Neural cell (in vitro differentiated cells): ENCODE measurements at regions not wholly inside any gene's neighbourhood (a gene's known extent, or its start where the extent isn't known, plus 50 kb on each side); places are given as distances from the start of the nearest gene placed in this dataset.
"Not testable (repeated sequence)": the region's sequence is repeated elsewhere in the genome, so short reads cannot be mapped to it uniquely, and the experiment has no call there.

ENCODE experiments used
- H2AFZ ChIP-seq: fragments of 200-600, 300-800 bp; sonication (generic), shearing (Covaris generic); 2 replicates; pipeline ENCODE4 v1.6.0; 2014; ENCODE audit warnings: low read depth, mild to moderate bottlenecking, antibody characterized with exemption, low read length, moderate library complexity
- H3F3A ChIP-seq: fragments of 200-600 bp; shearing (Covaris generic); 2 replicates; pipeline ENCODE4 v1.6.1; 2016; ENCODE audit warnings: mild to moderate bottlenecking, moderate library complexity, mixed read lengths, antibody characterized with exemption, low read length; ENCODE audit not compliant: insufficient read depth, poor library complexity, severe bottlenecking
- H3K27ac ChIP-seq: fragments of 200-600, 300-800 bp; sonication (generic), shearing (Covaris generic); 2 replicates; pipeline ENCODE4 v1.5.1; 2014; ENCODE audit warnings: mild to moderate bottlenecking, low read length, moderate library complexity
- H3K27me3 ChIP-seq: fragments of 300-800, 200-600 bp; sonication (generic), shearing (Covaris generic); 2 replicates; pipeline ENCODE4 v1.6.0; 2014; ENCODE audit warnings: mild to moderate bottlenecking, low read depth, low read length, moderate library complexity; ENCODE audit not compliant: insufficient read depth
- H3K36me3 ChIP-seq: fragments of 300-800, 200-600 bp; sonication (generic), shearing (Covaris generic); 2 replicates; pipeline ENCODE4 v1.5.1; 2014; ENCODE audit warnings: mild to moderate bottlenecking, antibody characterized with exemption, low read length, moderate library complexity; ENCODE audit not compliant: insufficient read depth
- H3K4me2 ChIP-seq: fragments of 300-800, 200-600 bp; sonication (generic), shearing (Covaris generic); 2 replicates; pipeline ENCODE4 v1.6.0; 2014; ENCODE audit warnings: mild to moderate bottlenecking, low read length
- H3K4me3 ChIP-seq: fragments of 300-800, 200-600 bp; sonication (generic), shearing (Covaris generic); 2 replicates; pipeline ENCODE4 v1.5.1; 2014; ENCODE audit warnings: mild to moderate bottlenecking, low read length, moderate library complexity
- H3K79me2 ChIP-seq: fragments of 200-600 bp; shearing (Covaris generic); replicated peaks from 2 replicates; pipeline ENCODE4 v1.6.0; 2014; ENCODE audit warnings: mild to moderate bottlenecking, low read length, moderate library complexity; ENCODE audit not compliant: insufficient read depth
- H3K9ac ChIP-seq: fragments of 300-800, 200-600 bp; sonication (generic), shearing (Covaris generic); 2 replicates; pipeline ENCODE4 v1.6.1; 2016; ENCODE audit warnings: mild to moderate bottlenecking, low read length, mixed read lengths
- H3K9me2 ChIP-seq: fragments of 200-600 bp; shearing (Covaris generic); 2 replicates; pipeline ENCODE4 v1.6.1; 2016; ENCODE audit warnings: mild to moderate bottlenecking, low read length, mixed read lengths; ENCODE audit not compliant: insufficient read depth
- H3K9me3 ChIP-seq: fragments of 200-600, 300-800 bp; sonication (generic), shearing (Covaris generic); 2 replicates; pipeline ENCODE4 v1.6.1; 2016; ENCODE audit warnings: mild to moderate bottlenecking, mixed run types, low read length, moderate library complexity, mixed read lengths
- H4K20me1 ChIP-seq: fragments of 200-600 bp; shearing (Covaris generic); 2 replicates; pipeline ENCODE4 v1.6.1; 2016; ENCODE audit warnings: mild to moderate bottlenecking, mixed run types; ENCODE audit not compliant: insufficient read depth
- CTCF ChIP-seq: fragments of 450-650 bp; IDR thresholded peaks from 2 replicates; pipeline ENCODE4 v1.5.1; 2014; ENCODE audit warnings: antibody characterized with exemption, mild to moderate bottlenecking, moderate library complexity; ENCODE audit not compliant: poor library complexity, severe bottlenecking
- EP300 ChIP-seq: fragments of 450-650 bp; conservative IDR thresholded peaks from 2 replicates; pipeline ENCODE4 v1.6.1; 2014; ENCODE audit warnings: antibody characterized with exemption, mild to moderate bottlenecking, moderate library complexity; ENCODE audit not compliant: poor library complexity, severe bottlenecking
- EZH2 ChIP-seq: fragments of 200-600, 300-800 bp; shearing (Covaris generic), sonication (generic); IDR thresholded peaks from 2 replicates; pipeline ENCODE4 v1.6.1; 2014; ENCODE audit warnings: antibody characterized with exemption, low read length, borderline replicate concordance, mild to moderate bottlenecking; ENCODE audit not compliant: insufficient read depth, poor library complexity, severe bottlenecking
- MXI1 ChIP-seq: fragments of 450-650 bp; conservative IDR thresholded peaks from 2 replicates; pipeline ENCODE4 v1.6.1; 2014; ENCODE audit warnings: antibody characterized with exemption, mild to moderate bottlenecking; ENCODE audit not compliant: poor library complexity, severe bottlenecking
- POLR2AphosphoS5 ChIP-seq: IDR thresholded peaks from 2 replicates; pipeline ENCODE4 v1.6.1; 2012
- RAD21 ChIP-seq: fragments of 450-650 bp; conservative IDR thresholded peaks from 2 replicates; pipeline ENCODE4 v1.6.1; 2014; ENCODE audit warnings: antibody characterized with exemption, mild to moderate bottlenecking, moderate library complexity
- REST ChIP-seq: IDR thresholded peaks from 2 replicates; pipeline ENCODE4 v1.6.1; 2012; ENCODE audit warnings: borderline replicate concordance
- SMC3 ChIP-seq: fragments of 450-650 bp; conservative IDR thresholded peaks from 2 replicates; pipeline ENCODE4 v1.6.1; 2014; ENCODE audit warnings: antibody characterized with exemption, mild to moderate bottlenecking, moderate library complexity; ENCODE audit not compliant: poor library complexity
- TAF1 ChIP-seq: IDR thresholded peaks from 2 replicates; pipeline ENCODE4 v1.6.1; 2012; ENCODE audit warnings: low read depth

- Histone ChIP-seq H3K36me3 (no peaks in the 10 kb centered on the region), H3K9me2 (no peaks in the 10 kb centered on the region), H3K4me2 (no peak overlapping the region), H3K27ac (no peak overlapping the region), H4K20me1 (no peaks in the 10 kb centered on the region), H3K27me3 (no peaks in the 10 kb centered on the region), H3K4me3 (no peak overlapping the region), H3K79me2 (no peaks in the 10 kb centered on the region), H2AFZ (no peak overlapping the region), H3K9me3 (no peaks in the 10 kb centered on the region), H3K9ac (no peak overlapping the region), H3F3A (no peaks in the 10 kb centered on the region)
- TF ChIP-seq POLR2AphosphoS5 (no peak), TAF1 (no peak), CTCF (no peak), MXI1 (no peak), RAD21 (no peak), SMC3 (no peak), EP300 (no peak), EZH2 (no peak), REST (no peak)
These were observed 615.1 kb upstream of the SGCD start for GRCh38 chr5:155711882-155712281.

- not testable (repeated sequence) for H3K4me2 ChIP-seq, H3K27me3 ChIP-seq, H3K9ac ChIP-seq, H3K9me3 ChIP-seq, H3F3A ChIP-seq, H3K79me2 ChIP-seq, H4K20me1 ChIP-seq, H3K36me3 ChIP-seq, H3K27ac ChIP-seq, H2AFZ ChIP-seq, H3K9me2 ChIP-seq, H3K4me3 ChIP-seq
These were observed 612.5 kb upstream of the SGCD start for GRCh38 chr5:155714435-155714834.

- Histone ChIP-seq H3K27ac (no peak overlapping the region), H4K20me1 (no peaks in the 10 kb centered on the region), H3K9me3 (no peaks in the 10 kb centered on the region), H3K9me2 (no peaks in the 10 kb centered on the region), H3K4me2 (no peak overlapping the region), H3K79me2 (no peaks in the 10 kb centered on the region), H3K27me3 (peaks cover 73% of the 10 kb centered on the region), H3F3A (no peaks in the 10 kb centered on the region), H3K4me3 (no peak overlapping the region), H2AFZ (no peak overlapping the region), H3K36me3 (no peaks in the 10 kb centered on the region), H3K9ac (no peak overlapping the region)
- TF ChIP-seq REST, result peak; percentile 53
- TF ChIP-seq EP300, result no peak
These were observed 600.7 kb upstream of the SGCD start for GRCh38 chr5:155726267-155726666.
